NCI-H2196 (cell line): ENCODE measurements at regions not wholly inside any gene's neighbourhood (a gene's known extent, or its start where the extent isn't known, plus 50 kb on each side); places are given as distances from the start of the nearest gene placed in this dataset.

Experiments
- DNase-seq: peaks from one replicate; lab custom pipeline; 2025; ENCODE audit not compliant: unreplicated experiment; lab: John Stamatoyannopoulos, UW

- DNase-seq = no peak
Measured at GRCh38 chr6:6704103-6705060, 115.9 kb downstream of the LY86 start.

DNA sequence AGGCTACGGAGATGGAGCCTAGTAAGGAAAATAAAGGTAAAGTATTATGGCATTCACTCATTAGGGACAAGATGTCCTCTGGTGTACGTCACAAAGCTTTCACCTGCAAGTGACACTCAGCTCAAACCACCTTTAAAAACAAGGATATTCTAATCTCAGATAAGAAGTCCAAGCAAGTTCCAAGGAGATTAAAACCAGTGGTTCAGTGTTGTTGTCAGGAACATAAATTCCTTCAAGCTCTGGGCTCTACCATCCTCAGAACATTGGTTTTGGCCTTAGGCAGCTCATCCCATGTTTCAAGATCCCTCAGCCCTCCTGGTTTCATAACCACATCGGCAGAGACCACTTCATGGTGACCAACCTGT lies 116.5 kb downstream of the LY86 start:
- no peak for DNase-seq

- no peak for DNase-seq
Measured at GRCh38 chr6:6705915-6706675, 117.6 kb downstream of the LY86 start.

- no peak for DNase-seq
Measured at GRCh38 chr6:6707143-6707542, 118.6 kb downstream of the LY86 start.

DNA sequence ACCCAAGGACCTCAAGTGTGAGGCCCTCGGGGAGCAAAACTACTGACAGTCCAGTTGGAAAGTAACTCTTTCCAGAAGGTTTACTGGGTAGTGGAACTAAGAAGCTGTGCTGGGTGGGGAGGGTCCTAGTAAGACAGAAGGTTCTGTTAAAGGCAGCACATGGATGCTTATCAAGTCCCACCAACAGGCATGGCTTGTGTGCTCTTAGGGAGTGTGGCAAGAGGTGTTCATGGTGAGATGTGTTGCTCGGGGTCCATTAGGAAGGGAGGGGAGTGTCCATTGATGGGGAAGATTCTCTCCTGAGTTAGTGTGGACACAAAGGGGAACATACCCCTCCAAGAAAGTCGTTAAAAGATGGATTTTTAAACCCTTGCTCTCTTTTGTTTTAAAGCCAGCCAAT lies 120.6 kb downstream of the LY86 start:
- no peak for DNase-seq

GRCh38 chr6:6711031-6711785 lies 122.7 kb downstream of the LY86 start:
- DNase-seq = no peak

DNA sequence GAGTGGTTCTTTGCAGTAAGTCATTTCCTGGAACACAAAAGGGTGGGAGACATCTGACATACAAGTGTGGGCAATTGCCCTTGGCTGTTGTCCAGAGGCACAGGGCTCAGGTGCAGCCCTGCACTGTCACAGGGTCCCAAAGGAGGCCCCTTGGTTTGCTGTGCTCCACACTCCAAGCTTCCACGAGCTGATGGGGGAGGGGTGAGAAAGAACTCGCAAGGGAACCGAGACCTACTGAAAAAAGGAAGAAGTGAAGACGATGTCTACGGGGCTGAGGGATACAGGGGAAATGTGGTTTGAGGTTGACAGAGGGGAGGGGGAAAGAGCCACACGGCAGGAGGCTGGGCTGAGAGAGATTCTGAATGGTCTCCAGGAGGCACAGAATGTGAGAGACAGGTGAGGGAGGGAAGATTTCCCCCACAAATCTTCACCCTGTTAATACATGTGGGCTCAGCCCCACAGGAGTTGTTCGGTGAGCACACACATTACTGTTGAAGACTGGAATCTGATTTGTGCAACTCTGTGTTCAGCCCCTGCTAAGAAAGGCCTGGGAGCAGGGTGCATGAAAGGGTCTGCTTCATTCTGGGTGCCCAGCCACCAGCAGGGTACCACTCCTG lies 123.4 kb downstream of the LY86 start:
- no peak for DNase-seq

DNA sequence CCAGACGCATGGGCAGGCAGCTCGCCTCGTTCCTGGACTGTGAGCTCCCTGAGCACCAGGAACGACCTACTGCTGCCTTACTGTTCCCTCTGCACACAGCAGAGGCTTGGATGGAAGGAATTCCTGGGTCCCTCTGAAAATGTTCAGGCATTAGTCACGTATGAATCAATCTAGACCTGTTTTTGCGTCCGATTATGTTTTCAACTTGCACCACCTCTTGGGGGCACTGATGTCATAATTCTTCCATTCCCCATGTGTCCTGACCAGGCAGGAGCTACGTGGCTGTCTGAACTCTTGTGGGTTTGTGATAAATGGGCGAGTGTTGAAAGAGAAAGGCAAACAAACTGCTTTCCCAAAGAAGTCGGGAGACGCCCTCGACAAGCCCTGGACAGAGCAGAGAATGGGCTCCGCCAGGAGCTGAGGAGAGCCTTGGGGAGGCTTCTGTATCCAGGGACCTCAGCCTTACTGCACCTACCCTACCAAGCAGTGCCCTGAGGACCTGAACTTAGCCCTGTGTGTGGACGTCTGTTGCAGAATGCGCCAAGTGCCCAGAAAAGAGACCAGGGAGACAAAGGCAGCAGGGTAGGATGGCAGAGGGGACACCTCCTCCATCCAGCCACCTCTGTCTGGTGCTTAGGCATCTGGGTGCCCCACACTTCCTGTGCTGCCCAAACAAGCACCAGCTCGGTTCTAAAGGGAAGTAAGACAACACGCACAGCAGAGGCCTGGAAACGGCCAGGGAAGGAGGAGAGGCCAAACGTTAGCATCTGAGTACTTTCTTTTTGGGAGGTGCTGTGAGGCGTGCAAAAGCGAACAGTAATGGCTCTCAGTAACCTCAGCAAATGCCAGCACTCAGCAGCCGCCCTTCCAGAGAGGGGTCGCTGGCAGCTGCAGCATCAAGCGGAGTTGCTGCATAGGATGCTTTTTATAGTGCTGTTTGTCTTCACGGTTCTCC lies 124.2 kb downstream of the LY86 start:
- no peak for DNase-seq

DNA sequence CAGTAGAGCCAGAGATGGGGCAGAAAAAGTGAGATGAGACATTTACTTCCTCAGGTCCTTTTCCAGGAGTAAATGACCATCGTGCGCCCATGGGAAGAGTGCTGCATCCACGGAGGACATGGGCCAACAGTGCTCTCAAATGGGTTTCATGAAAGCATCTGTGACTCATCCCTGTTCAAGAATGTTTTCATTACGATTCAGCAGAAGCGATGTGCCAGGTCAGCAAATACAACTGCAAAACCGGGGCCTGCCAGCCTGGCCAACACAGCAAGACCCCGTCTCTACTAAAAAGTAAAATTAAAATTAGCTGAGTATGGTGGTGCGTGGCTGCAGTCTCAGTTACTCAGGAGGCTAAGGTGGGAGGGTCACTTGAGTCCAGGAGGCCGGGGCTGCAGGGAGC lies 125.1 kb downstream of the LY86 start:
- DNase-seq = no peak

DNA sequence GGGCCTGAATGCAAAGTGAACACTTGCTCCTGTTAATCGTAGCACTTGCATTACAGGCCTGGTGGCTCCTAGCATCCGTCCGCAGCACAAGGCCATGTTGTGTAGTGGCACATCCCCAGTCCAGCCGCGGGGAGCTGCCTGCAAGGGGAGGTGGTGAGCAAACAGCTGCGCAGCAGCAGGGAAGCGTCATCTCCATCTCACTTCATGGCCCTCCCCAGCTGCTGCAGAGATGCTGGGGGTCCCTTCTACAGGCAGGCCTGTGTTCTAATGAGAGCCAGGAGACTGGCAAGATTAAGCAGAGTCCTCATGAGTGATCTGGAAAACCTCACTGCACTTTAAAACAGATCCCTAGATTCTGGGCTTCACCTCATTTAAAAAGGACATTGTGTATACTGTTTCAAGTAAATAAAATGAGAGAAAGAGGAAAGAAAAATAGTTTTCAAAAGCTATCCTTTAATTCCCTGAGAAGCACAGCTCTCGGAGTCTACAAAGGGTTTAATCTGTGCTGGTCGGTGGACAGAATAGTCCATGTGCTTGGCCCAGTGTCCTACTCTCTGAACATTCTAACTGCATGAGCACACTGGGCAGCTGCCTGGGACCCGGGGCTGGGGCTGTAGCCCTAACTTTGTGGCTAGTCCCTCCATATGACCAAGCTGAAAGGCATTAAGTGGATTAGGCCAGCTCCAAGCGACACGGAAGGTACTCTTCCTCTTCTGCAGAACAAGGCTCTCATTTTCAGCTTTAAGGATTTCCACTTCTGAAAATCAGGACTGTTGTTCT lies 125.8 kb downstream of the LY86 start:
- no peak for DNase-seq

DNA sequence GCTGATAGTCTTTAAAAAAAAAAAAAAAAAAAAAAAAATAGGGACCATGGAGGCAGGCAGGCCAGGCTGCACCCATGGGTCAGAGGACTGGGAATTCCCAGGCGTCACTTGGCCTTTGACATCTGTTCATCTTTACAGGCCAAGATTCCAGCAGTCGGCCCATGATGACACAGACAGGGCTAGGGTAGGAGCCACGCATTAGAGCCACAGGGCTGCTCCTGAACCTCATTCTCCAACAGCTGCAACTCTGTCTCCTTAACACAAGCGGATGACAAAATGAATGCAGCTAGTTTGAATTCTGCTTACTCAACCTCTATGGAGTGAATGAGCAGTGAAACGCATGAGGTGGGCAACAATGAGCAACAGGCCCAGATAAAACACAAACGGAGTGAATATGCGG lies 126.4 kb downstream of the LY86 start:
- DNase-seq = no peak

DNA sequence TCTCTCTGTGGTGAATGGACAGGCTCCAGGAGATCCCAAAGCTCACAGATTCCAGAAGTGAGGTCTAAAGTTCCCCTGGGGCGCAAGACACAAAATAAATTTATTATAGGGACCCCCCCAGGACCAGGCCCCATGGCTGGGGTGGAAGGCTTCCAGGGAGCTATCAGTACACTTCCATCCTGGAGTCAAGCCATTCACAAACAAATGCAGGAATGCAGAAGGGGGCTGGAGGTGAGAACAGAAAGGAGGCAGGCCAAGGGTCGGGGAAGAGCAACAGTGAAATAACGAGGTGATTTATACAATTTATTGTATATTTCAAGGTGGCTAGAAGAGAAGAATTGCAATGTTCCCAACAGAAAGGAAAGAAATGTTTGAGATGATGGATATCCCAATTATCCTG lies 126.9 kb downstream of the LY86 start:
- DNase-seq = no peak

DNA sequence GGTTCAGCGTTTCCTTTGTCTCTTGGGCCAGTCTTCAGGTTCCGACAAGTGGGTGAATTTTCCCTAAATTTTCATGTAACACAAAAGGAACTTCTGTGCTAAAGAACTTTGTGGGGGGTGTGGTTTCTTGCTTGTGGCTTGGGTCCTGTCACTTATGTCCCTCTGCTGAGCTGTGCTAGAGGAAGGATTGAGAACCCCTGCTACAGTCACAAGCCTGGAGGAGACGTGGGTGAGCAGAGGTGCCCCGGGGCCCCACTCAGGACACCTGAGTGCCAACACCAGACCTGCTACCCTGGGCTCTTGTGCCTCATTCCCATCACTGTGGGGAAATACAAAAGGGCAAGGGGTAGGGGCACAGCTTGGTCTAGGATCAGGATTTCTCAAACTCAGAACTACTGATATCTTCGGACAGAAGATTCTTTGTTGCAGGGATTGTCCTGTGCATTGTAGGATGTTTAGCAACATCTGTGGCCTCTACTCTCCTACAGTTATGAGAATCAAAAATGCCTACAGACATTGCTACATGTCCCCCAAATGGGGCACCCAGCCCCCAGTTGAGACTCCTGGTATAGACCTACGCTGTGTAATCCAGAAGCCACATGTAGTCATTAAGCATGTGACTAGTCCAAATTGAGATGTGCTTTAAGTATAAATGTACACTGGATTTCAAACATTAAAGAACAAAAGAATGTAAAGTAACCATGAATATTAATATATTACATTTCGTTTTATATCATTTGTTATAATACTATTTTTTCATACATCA lies 128.7 kb downstream of the LY86 start:
- no peak for DNase-seq

- no peak for DNase-seq
Measured at GRCh38 chr6:6717953-6718352, 129.4 kb downstream of the LY86 start.

DNA sequence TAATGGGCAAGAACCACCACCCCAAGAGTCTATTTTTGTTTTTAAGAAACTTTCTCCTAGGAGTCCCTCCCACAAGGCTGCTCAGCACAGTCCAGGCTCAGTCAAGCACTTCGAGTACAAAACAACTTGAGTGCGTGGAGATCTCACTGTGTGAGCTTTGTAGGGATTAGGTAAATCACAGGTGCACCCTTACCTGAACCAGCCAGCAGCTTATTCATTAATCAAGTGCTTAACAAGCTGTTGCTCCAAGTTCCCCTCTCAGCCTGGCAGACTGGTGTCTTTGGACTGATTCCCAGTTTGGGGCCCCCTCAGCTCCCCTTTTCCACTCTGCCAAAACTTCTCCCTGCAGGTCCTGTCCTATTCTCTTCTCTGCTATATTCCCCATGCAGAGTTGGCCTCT lies 133.1 kb downstream of the LY86 start:
- DNase-seq = no peak

DNA sequence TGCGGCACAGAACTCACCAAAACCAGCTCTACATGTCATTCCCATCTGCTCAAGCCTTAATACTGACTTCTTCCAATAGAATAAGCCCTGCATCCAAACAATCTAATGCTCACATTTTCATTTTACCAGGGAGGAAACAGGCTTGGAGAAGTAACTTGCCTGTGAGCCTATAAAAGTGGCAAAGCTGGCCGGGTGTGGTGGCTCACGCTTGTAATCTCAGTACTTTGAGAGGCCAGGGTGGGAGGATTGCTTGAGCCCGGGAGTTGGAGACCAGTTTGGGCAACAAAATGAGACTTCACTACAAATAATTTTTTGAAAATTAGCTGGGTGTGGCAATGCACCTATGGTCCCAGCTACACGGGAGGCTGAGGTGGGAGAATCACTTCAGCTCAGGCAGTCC lies 133.7 kb downstream of the LY86 start:
- no peak for DNase-seq

GRCh38 chr6:6723361-6723760 lies 134.8 kb downstream of the LY86 start:
- no peak for DNase-seq

- DNase-seq = no peak
Measured at GRCh38 chr6:6723921-6724538, 135.5 kb downstream of the LY86 start.
